Neural crest cell (in vitro differentiated cells): ENCODE measurements at regions not wholly inside any gene's neighbourhood (a gene's known extent, or its start where the extent isn't known, plus 50 kb on each side); places are given as distances from the start of the nearest gene placed in this dataset.

Experiments used
- DNase-seq: peaks from one replicate; pipeline ENCODE4 v3.0.0; 2021; ENCODE audit warnings: low read depth, mixed read lengths, low spot score
- H3K27ac Mint-ChIP-seq: one replicate; pipeline ENCODE4 v1.8.0; 2021; ENCODE audit warnings: mild to moderate bottlenecking, mixed read lengths; ENCODE audit not compliant: unreplicated experiment
- H3K27me3 Mint-ChIP-seq: 2 replicates; pipeline ENCODE4 v1.8.0; 2021; ENCODE audit warnings: low read depth, mild to moderate bottlenecking, mixed read lengths
- H3K36me3 Mint-ChIP-seq: 2 replicates; pipeline ENCODE4 v1.8.0; 2021; ENCODE audit warnings: low read depth, mild to moderate bottlenecking, mixed read lengths
- H3K4me1 Mint-ChIP-seq: 2 replicates; pipeline ENCODE4 v1.8.0; 2021; ENCODE audit warnings: mixed read lengths
- H3K4me3 Mint-ChIP-seq: one replicate; pipeline ENCODE4 v1.8.0; 2021; ENCODE audit warnings: mild to moderate bottlenecking, mixed read lengths
- H3K9me3 Mint-ChIP-seq: 2 replicates; pipeline ENCODE4 v1.8.0; 2021; ENCODE audit warnings: mixed read lengths
- TF ChIP-seq, protein P1 (sequence below): fragments of 200-600 bp; sonication (generic); conservative IDR thresholded peaks from 2 replicates; pipeline ENCODE4 v1.5.0; 2021; ENCODE audit warnings: antibody characterized with exemption, mild to moderate bottlenecking

DNA sequence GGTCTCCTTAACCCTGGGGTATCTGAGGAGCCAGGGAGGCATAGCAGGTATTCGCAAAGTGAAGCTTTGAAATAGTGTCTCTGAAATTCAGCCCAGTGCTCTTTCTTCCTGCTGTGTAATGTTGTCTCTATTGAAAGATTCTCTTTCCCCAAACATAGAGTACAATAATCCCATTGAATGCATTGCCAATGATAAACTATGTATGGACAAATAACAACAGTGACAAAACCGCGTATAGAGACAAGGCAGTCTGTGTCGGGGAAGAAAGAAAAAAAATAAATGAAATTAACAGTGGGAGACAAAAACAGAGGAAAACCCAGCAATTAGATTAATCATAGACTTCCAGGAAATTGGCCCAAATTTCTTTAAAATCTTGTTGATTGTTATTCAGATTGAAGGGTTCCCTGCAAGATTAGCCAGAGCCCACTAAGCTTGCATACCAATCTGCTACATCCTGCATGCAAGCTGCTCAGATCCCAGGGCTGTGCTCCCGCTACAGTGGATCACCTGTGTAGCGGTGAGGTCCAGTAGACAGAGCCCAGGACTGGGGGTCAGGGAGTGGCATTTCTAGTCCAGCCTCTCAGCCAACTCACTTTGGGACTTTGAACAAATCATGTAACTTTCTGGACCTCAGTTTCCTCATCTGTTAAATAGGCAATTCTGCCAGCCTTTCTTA, 492.8 kb downstream of the INSC start:
- Mint-ChIP-seq H3K27ac (no peak overlapping the region), H3K36me3 (no peaks in the 10 kb centered on the region), H3K4me3 (no peak overlapping the region), H3K27me3 (no peaks in the 10 kb centered on the region), H3K4me1 (peaks cover 14% of the 10 kb centered on the region), H3K9me3 (no peaks in the 10 kb centered on the region)
- no peak for DNase-seq
- TF ChIP-seq, protein P1, sequence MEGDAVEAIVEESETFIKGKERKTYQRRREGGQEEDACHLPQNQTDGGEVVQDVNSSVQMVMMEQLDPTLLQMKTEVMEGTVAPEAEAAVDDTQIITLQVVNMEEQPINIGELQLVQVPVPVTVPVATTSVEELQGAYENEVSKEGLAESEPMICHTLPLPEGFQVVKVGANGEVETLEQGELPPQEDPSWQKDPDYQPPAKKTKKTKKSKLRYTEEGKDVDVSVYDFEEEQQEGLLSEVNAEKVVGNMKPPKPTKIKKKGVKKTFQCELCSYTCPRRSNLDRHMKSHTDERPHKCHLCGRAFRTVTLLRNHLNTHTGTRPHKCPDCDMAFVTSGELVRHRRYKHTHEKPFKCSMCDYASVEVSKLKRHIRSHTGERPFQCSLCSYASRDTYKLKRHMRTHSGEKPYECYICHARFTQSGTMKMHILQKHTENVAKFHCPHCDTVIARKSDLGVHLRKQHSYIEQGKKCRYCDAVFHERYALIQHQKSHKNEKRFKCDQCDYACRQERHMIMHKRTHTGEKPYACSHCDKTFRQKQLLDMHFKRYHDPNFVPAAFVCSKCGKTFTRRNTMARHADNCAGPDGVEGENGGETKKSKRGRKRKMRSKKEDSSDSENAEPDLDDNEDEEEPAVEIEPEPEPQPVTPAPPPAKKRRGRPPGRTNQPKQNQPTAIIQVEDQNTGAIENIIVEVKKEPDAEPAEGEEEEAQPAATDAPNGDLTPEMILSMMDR: no peak

GRCh38 chr11:15609445-15609844, 494.7 kb downstream of the INSC start:
- no peaks in the 10 kb centered on the region for H3K27me3 Mint-ChIP-seq
- H3K4me1 Mint-ChIP-seq: peaks cover 9% of the 10 kb centered on the region
- H3K9me3 Mint-ChIP-seq: no peaks in the 10 kb centered on the region
- TF ChIP-seq, protein P1: no peak
- no peak overlapping the region for H3K4me3 Mint-ChIP-seq
- no peak for DNase-seq
- H3K36me3 Mint-ChIP-seq: no peaks in the 10 kb centered on the region
- H3K27ac Mint-ChIP-seq: no peak overlapping the region

GRCh38 chr11:15610881-15611280, 496.2 kb downstream of the INSC start:
- Mint-ChIP-seq H3K27ac (no peak overlapping the region), H3K4me1 (peaks cover 16% of the 10 kb centered on the region), H3K36me3 (no peaks in the 10 kb centered on the region), H3K9me3 (no peaks in the 10 kb centered on the region), H3K4me3 (no peak overlapping the region), H3K27me3 (no peaks in the 10 kb centered on the region)
- no peak for DNase-seq
- TF ChIP-seq, protein P1: no peak

DNA sequence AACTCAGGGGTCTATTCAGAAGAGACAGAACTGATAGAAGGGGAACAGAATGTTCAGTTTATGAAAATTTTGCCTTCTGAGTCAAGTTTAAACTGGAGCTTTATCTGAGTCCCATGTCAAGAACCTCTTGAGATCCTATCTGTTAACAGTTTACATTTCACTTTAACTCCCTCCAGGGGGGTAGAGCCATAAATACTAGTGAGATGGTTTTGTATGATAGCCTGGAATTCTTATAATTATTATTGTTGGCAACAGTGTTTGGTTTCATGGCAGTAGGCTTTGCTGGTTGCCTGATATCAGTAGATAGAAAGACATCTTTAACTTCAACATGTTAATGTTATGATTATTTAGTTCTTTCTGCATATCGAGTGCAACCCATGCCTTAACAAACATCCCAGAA, 498.5 kb downstream of the INSC start:
- TF ChIP-seq, protein P1: no peak
- H3K4me3 Mint-ChIP-seq: no peak overlapping the region
- no peaks in the 10 kb centered on the region for H3K9me3 Mint-ChIP-seq
- no peaks in the 10 kb centered on the region for H3K27me3 Mint-ChIP-seq
- H3K27ac Mint-ChIP-seq: no peak overlapping the region
- DNase-seq: no peak
- H3K36me3 Mint-ChIP-seq: no peaks in the 10 kb centered on the region
- peaks cover 7% of the 10 kb centered on the region for H3K4me1 Mint-ChIP-seq

DNA sequence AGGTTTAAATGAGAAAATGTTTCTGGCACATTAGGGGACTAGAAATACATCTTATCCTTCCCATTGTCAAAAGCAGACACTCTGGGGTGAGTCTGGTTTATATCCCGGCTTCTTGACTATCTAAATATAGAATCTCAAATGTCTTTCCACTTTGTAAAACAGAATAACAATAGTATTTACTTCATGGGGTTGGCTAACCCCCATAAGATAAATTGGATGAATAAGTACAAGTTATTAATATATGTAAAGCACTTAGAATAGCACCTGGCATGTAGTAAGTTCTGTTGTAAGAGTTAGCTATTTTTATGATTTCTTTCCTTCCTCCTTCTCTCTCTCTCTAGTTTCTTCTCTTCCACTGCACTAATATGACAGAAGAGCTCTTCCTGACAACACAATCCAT, 499.1 kb downstream of the INSC start:
- Mint-ChIP-seq H3K36me3 (no peaks in the 10 kb centered on the region), H3K4me1 (peaks cover 7% of the 10 kb centered on the region), H3K9me3 (no peaks in the 10 kb centered on the region), H3K4me3 (no peak overlapping the region), H3K27ac (no peak overlapping the region), H3K27me3 (no peaks in the 10 kb centered on the region)
- TF ChIP-seq, protein P1: no peak
- no peak for DNase-seq
